ENCODE measurements at regions not wholly inside any gene's neighbourhood (a gene's known extent, or its start where the extent isn't known, plus 50 kb on each side); places are given as distances from the start of the nearest gene placed in this dataset.

DNA sequence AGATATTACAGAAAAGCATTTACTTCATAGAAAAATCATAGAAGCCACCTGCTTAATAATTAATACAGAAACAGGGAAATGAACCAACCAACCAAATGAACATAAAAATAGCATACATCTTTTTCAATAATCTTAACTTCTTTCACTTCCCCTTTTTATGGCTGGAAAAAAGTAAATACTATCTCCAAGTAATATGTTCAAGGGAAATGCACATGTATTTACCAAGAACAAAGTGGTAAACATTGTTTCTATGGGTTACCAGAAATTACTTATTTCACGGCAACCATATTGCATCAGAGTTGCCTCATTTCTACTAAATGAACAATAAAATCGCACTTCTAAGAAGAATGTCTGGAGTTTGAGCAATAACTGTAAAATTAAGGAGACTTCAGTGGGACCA lies 321.3 kb downstream of the TMA16 start:
- no peak for TF ChIP-seq POLR2A (IDR thresholded peaks at IDR 0.05)
- TF ChIP-seq, protein P1, sequence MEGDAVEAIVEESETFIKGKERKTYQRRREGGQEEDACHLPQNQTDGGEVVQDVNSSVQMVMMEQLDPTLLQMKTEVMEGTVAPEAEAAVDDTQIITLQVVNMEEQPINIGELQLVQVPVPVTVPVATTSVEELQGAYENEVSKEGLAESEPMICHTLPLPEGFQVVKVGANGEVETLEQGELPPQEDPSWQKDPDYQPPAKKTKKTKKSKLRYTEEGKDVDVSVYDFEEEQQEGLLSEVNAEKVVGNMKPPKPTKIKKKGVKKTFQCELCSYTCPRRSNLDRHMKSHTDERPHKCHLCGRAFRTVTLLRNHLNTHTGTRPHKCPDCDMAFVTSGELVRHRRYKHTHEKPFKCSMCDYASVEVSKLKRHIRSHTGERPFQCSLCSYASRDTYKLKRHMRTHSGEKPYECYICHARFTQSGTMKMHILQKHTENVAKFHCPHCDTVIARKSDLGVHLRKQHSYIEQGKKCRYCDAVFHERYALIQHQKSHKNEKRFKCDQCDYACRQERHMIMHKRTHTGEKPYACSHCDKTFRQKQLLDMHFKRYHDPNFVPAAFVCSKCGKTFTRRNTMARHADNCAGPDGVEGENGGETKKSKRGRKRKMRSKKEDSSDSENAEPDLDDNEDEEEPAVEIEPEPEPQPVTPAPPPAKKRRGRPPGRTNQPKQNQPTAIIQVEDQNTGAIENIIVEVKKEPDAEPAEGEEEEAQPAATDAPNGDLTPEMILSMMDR (IDR thresholded peaks at IDR 0.05) = no peak
